GM13976 (cell line): ENCODE measurements at regions not wholly inside any gene's neighbourhood (a gene's known extent, or its start where the extent isn't known, plus 50 kb on each side); places are given as distances from the start of the nearest gene placed in this dataset.

Experiments
- DNase-seq: peaks from one replicate; pipeline ENCODE4 v3.0.0; 2012; ENCODE audit warnings: low spot score
- in situ Hi-C: fragments of 300-500 bp; cut with MboI; formaldehyde crosslinking; loops from one replicate; pipeline ENCODE4 v1.12.0; 2022; ENCODE audit warnings: low sequenced_read_pairs, mixed read lengths, inconsistent platforms; ENCODE audit not compliant: unreplicated experiment
- TF ChIP-seq, protein P1 (sequence below): IDR thresholded peaks from 2 replicates; pipeline ENCODE4 v1.5.1; 2012; ENCODE audit warnings: borderline replicate concordance, mild to moderate bottlenecking; ENCODE audit not compliant: insufficient read depth; ENCODE audit errors: extremely low read depth, missing control alignments, control extremely low read depth

DNA sequence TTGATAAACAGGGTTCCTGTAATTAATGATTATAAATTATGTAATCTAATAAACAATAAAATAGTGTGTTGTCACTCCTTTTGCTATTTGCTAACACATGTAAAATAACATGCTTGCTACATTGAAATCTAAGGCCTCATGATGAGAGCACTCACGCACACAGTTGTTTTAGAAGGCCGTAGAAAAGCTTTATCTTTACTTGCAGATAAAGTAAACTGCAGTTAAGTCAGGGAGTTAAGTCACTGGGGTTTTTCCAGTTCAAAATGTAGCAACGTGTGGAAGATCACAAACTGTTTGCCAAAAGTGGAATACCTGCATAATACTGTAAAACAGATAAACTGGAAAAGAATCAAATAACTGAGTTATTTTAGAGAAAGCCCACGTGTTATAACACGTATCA lies 187.3 kb upstream of the PACRGL start:
- DNase-seq, result no peak
- in situ Hi-C loops, result no loop called here
- TF ChIP-seq, protein P1, sequence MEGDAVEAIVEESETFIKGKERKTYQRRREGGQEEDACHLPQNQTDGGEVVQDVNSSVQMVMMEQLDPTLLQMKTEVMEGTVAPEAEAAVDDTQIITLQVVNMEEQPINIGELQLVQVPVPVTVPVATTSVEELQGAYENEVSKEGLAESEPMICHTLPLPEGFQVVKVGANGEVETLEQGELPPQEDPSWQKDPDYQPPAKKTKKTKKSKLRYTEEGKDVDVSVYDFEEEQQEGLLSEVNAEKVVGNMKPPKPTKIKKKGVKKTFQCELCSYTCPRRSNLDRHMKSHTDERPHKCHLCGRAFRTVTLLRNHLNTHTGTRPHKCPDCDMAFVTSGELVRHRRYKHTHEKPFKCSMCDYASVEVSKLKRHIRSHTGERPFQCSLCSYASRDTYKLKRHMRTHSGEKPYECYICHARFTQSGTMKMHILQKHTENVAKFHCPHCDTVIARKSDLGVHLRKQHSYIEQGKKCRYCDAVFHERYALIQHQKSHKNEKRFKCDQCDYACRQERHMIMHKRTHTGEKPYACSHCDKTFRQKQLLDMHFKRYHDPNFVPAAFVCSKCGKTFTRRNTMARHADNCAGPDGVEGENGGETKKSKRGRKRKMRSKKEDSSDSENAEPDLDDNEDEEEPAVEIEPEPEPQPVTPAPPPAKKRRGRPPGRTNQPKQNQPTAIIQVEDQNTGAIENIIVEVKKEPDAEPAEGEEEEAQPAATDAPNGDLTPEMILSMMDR, result no peak

DNA sequence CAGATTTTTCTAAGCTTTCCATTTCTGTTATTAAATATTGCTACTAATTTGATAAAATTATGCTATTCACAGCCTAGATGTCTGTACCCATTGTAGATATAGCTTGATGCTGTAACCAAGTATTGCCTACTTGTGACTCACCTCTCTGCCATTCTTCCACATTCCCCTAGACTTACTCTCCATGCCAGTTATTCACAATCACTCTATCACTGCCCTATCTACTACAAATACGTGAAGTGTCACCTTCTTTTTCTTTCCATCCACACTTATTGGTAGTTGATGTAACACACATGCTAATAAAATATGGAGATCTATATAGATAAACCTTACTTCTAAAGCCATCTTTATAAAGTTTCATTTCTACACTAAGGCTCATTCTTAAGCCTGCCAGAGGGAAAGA lies 179.4 kb upstream of the PACRGL start:
- TF ChIP-seq, protein P1, result no peak
- in situ Hi-C loops, result no loop called here
- DNase-seq, result no peak

DNA sequence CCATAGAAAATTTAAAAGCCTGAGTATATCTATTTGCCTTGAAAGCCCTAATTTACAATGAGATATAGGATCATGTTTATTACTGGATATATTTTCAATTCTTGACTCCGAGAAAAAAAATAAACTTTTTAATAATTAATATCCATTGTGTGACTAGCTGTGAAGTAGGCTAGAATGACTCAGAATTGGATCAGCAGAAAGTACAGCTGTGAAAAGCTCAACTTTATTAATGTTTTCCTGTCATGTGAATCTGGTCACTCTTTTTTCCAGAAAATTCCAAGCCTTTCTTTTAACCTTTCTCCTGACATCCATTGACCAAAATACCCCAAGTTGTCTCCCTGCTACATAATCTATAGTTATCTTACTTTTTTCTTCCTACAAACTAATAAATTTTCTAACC lies 171.8 kb upstream of the PACRGL start:
- TF ChIP-seq, protein P1, result no peak
- in situ Hi-C loops, result no loop called here
- DNase-seq, result no peak

DNA sequence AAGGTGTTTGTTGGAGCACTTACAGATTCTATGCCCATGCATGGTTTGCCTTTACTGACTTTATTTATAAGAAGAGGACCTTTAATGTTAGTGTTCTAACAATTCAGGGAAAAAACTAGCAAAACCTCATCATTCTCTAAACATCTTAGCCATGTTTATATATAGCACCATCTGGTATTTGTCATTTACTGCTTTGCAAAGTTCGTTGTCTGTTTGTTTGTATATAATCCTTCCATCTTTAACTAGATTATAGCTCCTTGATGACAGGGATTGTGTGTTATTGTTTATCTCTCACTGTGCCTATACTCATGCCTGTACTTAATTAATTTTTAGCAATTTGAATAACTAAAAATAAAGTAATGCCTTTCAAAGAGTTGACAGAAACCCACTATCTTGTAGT lies 170.6 kb upstream of the PACRGL start:
- in situ Hi-C loops, result no loop called here
- TF ChIP-seq, protein P1, result no peak
- DNase-seq, result no peak

DNA sequence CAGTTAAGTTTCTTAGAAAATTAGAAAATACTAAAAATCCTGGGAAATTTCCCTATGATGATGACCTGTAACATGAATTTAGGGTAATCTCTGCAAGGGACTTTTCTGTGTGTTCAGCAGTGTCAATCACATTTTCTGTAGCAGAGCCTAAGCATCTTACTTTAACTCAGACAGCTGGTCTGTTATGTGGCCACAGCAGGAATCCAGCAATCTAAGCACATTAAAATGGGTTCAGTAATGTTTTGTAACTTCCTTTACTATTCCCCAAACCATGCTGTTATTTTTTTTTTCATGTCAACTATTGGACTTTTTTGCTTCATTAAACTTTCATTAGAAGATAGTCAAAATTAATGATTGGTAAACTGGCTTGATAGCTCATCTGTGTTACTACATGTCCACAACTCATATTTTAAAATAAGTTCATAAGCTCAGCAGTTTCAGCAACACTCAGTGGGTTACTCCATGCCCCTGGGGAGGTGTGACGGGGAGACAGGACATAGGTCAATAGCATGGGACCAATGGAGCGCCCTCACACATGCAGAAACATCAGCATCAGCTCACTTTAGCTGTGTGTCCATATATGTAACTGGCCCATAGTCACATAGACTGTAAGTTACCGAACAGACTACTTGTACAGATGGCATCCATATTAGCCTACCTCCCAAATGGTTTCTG lies 168.0 kb upstream of the PACRGL start:
- no peak for DNase-seq
- TF ChIP-seq, protein P1, result no peak
- in situ Hi-C loops, result no loop called here

DNA sequence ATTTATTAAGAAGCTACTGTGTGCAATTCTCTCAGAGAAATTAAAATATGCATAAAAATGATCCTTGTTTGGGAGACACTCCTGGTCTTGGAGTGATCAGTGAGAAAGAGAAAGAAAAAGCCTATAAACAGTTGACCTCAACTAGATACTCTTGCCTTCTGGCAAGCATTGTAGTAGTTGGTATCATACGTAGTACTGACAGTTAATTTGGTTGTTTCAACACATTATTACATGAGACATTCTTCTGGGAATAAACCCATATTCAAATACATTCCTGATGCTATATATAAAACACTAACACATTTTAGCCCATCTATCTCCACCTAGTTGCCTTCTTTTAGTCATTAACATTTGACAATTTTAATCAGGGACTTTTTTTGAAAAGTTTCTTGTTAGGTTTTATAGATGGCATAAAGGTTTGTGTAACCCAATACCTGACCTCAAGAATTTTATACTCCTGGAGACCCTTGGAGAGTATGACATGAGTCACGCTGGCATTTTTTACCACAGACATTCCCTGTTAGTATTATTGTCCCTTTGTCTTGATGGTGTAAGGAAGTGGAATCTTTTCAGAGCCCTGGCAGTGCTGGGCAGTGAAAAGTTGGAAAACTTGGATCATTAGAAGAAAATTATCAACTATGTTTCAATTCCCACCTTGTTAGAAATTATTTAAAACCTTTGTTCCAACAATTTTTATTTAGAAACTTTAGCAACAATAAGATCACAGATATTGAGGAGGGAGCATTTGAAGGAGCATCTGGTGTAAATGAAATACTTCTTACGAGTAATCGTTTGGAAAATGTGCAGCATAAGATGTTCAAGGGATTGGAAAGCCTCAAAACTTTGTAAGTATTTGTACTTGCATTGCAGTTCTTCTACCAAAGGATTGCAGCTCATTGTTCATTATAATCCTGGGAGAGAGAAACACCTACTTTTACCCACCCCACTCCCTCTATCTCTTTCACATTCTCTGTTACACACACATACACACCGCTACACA lies 167.1 kb upstream of the PACRGL start:
- DNase-seq, result no peak
- TF ChIP-seq, protein P1, result no peak
- in situ Hi-C loops, result no loop called here
